Activated CD4-positive, alpha-beta T cell treated with anti-CD3 and anti-CD28 coated beads for 36 hours (primary cell): ENCODE measurements at regions not wholly inside any gene's neighbourhood (a gene's known extent, or its start where the extent isn't known, plus 50 kb on each side); places are given as distances from the start of the nearest gene placed in this dataset.

Experiments
- ATAC-seq: fragments of 200-7000 bp; cut with Tn5 transposase; one replicate; pipeline ENCODE4 v1.10.0; 2021; ENCODE audit warnings: mild to moderate bottlenecking, moderate library complexity
- CTCF ChIA-PET: fragments of 350-600 bp; sonication (Branson Sonifier 250); formaldehyde crosslinking; loops from one replicate; lab custom pipeline; 2021; ENCODE audit warnings: antibody characterized with exemption; lab: Charles Lee
- POLR2A ChIA-PET: fragments of 350-600 bp; sonication (Branson Sonifier 250); formaldehyde crosslinking; loops from one replicate; lab custom pipeline; 2021; ENCODE audit warnings: antibody characterized with exemption, inconsistent platforms; lab: Charles Lee
- DNase-seq: peaks from one replicate; pipeline ENCODE4 v3.0.0-alpha.2; 2020
- H3K27ac Mint-ChIP-seq: one replicate; pipeline ENCODE4 v1.8.0; 2021; ENCODE audit warnings: mixed read lengths
- H3K27me3 Mint-ChIP-seq: one replicate; pipeline ENCODE4 v1.8.0; 2021; ENCODE audit warnings: mixed read lengths
- H3K36me3 Mint-ChIP-seq: one replicate; pipeline ENCODE4 v1.8.0; 2021; ENCODE audit warnings: low read depth, mixed read lengths
- H3K4me1 Mint-ChIP-seq: one replicate; pipeline ENCODE4 v1.8.0; 2021; ENCODE audit warnings: mixed read lengths
- H3K4me3 Mint-ChIP-seq: one replicate; pipeline ENCODE4 v1.8.0; 2021; ENCODE audit warnings: mild to moderate bottlenecking, moderate library complexity, mixed read lengths
- H3K9me3 Mint-ChIP-seq: one replicate; pipeline ENCODE4 v1.8.0; 2021; ENCODE audit warnings: low read depth, mixed read lengths
- intact Hi-C, 2 experiments: fragments of 100-400 bp; cut with DNase I in 1 of 2; cut with micrococcal nuclease in 1 of 2; formaldehyde crosslinking; loops; one replicate each; pipeline versions ENCODE4 v1.14.2 to v1.15.1; 2022 to 2024; cut with DNase I, micrococcal nuclease

DNA sequence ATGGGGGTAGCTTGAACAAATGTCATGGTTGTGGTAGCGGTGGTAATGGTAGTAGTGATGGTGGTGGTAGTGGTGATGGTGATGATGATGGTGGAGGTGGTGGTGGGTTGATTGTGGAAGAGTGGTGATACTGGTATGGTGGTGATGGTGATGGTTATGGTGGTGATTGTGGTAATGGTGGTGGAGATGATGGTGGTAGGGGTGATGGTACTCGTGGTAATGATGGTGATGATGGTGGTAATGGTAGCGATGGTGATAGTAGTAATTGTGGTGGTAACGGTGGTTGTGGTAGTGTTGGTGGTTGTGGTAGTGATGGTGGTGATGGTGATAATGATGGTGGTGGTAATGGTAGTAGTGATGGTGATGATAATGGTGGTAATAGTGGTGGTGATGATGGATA is 65.7 kb upstream of the SDK1 start:
- POLR2A ChIA-PET, result no interaction called here
- Mint-ChIP-seq H3K36me3 (peaks cover 4% of the 10 kb centered on the region), H3K27ac (no peak overlapping the region), H3K4me1 (no peaks in the 10 kb centered on the region), H3K9me3 (peaks cover 15% of the 10 kb centered on the region), H3K27me3 (peaks cover 6% of the 10 kb centered on the region), H3K4me3 (no peak overlapping the region)
- no peak for DNase-seq
- no peak for ATAC-seq
- CTCF ChIA-PET, result no interaction called here
- intact Hi-C loops, result no loop called here

DNA sequence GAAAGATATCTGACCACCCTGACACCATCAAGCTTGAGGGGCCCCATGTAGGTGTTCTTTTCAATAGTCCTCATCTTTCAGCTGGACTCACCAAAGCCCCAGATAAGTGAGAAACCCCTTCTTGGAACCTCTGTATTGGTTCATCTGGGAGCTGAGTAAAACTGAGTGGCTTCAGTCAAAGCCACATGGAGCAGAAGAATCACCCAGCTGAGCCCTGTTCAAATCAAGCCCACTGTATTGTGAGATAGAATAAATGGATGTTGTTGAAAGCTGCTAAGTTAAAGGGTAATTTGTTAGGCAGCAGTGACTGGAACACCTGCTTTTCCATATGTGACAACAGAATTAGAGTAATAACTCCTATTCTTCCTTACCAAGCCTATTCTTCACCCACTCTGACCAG is 64.8 kb upstream of the SDK1 start:
- H3K9me3 Mint-ChIP-seq, result peaks cover 15% of the 10 kb centered on the region
- H3K27ac Mint-ChIP-seq, result no peak overlapping the region
- ChIA-PET CTCF (interaction anchor here (0.8 kb wide), 1 partner anchor 20 kb away, joined by 3 read pairs; no protein-coding TSS in a partner anchor), POLR2A (no interaction called here)
- H3K36me3 Mint-ChIP-seq, result peaks cover 4% of the 10 kb centered on the region
- ATAC-seq (no peak), DNase-seq (no peak)
- H3K4me3 Mint-ChIP-seq, result no peak overlapping the region
- H3K27me3 Mint-ChIP-seq, result peaks cover 6% of the 10 kb centered on the region
- no peaks in the 10 kb centered on the region for H3K4me1 Mint-ChIP-seq
- intact Hi-C loops, result no loop called here

DNA sequence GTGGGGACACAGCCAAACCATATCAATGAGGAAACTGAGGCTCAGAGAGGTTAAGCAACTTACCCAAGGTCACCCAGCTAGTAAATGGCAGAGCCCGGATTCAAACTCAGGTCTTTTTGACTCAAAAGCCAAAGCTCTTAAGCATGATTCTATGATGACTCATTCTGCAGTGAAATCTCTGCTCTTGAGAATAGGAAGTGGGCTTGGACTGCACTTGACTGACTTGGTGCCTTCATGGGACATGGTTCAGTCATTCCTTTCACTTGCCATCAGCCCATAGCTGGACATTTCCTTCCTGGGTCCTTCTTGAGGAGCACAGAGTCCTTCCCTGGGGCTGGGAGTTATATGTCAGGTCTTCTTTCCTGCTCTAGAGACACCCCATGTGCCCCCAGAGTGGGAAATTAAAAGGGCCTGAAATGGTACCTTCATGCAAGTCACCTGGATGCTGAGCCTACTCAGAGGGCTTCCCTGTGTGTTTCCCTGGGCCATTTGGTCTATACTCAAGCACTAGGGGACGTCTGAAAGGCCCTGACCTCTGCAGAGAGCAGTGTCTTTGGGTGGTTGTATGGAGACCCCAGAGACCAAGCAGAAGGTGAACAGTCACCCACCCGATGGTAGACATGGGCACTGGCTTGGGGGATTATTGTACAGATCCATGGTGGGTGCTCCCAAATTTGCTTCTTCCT is 62.4 kb upstream of the SDK1 start:
- ChIA-PET CTCF (no interaction called here), POLR2A (no interaction called here)
- Mint-ChIP-seq H3K4me3 (no peak overlapping the region), H3K9me3 (peaks cover 15% of the 10 kb centered on the region), H3K36me3 (peaks cover 4% of the 10 kb centered on the region), H3K27ac (no peak overlapping the region), H3K4me1 (no peaks in the 10 kb centered on the region), H3K27me3 (peaks cover 6% of the 10 kb centered on the region)
- DNase-seq, result no peak
- intact Hi-C loops, result no loop called here
- ATAC-seq, result no peak

DNA sequence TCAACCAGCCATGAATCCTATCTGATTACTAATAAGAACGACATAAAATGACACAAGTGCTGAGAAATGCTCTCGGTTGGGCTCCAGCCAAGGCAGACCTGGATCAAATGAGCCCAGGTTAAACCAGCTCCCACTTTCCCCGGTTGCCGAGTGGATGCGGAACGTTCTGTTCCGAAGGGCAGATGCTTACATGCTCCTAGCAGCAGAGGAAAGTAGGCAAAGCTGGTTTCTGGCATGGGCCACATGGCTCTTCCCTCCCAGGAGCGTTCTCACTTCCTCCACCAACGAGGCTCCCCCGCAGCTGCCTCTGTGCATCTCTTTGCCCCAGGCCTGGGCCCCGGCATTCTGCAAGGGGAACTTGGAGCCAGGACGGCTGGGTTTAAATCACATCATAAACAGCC is 61.8 kb upstream of the SDK1 start:
- ChIA-PET CTCF (no interaction called here), POLR2A (no interaction called here)
- Mint-ChIP-seq H3K4me1 (no peaks in the 10 kb centered on the region), H3K9me3 (peaks cover 15% of the 10 kb centered on the region), H3K27me3 (peaks cover 6% of the 10 kb centered on the region), H3K36me3 (peaks cover 4% of the 10 kb centered on the region), H3K27ac (no peak overlapping the region), H3K4me3 (no peak overlapping the region)
- DNase-seq (no peak), ATAC-seq (no peak)
- intact Hi-C loops, result no loop called here

DNA sequence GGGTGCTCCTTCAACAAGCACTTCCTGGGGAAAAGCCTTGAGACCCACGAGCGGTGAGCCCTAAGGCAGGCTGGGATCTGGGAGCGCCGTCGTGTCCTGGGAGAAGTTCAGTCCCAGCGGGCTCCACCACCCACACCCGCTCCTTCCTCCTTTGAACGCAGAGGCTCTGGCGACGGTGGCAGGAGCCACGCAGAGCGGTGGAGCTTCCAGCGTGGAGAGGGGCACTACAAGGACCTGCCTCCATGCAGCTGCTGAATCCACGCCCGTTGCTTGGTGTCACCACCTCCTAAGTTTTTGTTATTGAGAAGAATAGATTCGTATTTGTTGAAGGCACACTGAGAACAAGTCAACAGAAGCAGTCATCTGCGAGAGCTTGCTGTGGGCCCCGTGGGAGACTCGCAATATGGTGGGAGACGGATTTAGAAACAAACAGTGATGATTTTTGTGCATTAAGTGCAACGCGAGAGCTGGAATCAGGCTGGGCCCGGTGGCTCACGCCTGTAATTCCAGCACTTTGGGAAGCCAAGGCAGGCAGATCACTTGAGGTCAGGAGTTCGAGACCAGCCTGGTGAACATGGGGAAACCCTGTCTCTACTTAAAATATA is 60.1 kb upstream of the SDK1 start:
- POLR2A ChIA-PET, result no interaction called here
- no peaks in the 10 kb centered on the region for H3K27me3 Mint-ChIP-seq
- CTCF ChIA-PET, result no interaction called here

DNA sequence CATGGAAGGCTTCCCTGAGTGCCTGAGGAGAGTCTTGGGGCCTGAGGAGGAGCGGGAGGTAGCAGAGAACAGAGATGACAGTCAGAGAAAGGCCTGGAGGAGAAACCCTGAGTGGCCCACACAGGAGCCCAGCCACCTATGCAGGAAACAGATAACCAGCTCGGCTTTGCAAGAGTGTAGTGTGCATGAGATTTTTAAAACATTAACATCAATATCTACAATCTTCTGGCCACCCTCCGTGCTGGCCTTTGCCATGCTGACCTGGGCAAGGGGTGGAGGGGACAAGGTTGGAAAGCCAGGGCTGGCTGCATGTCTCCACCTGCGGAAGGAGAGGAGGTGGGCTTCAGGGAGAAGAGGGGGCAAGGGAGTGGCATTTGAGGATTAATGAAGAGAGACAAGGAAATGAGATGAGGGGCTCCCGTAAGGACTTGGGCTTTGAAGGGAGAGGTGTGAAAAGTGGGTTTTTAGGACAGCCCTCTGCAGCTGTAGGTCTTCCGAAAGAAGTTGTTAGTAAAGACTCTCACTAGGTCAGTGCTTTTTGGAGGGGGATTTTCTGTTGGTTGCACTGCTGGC is 59.3 kb upstream of the SDK1 start:
- DNase-seq (no peak), ATAC-seq (no peak)
- ChIA-PET CTCF (no interaction called here), POLR2A (no interaction called here)
- H3K36me3 Mint-ChIP-seq, result no peaks in the 10 kb centered on the region
- no peaks in the 10 kb centered on the region for H3K4me1 Mint-ChIP-seq
- H3K9me3 Mint-ChIP-seq, result peaks cover 5% of the 10 kb centered on the region
- H3K4me3 Mint-ChIP-seq, result no peak overlapping the region
- no peak overlapping the region for H3K27ac Mint-ChIP-seq
- H3K27me3 Mint-ChIP-seq, result no peaks in the 10 kb centered on the region
- intact Hi-C loops, result no loop called here

More for the DNA sequence above, 60.1 kb upstream of the SDK1 start:
- intact Hi-C loops, result no loop called here
- ATAC-seq, result no peak
- H3K27ac Mint-ChIP-seq, result no peak overlapping the region
- H3K4me3 Mint-ChIP-seq, result no peak overlapping the region
- H3K36me3 Mint-ChIP-seq, result no peaks in the 10 kb centered on the region
- H3K9me3 Mint-ChIP-seq, result peaks cover 7% of the 10 kb centered on the region
- no peaks in the 10 kb centered on the region for H3K4me1 Mint-ChIP-seq
- no peak for DNase-seq

DNA sequence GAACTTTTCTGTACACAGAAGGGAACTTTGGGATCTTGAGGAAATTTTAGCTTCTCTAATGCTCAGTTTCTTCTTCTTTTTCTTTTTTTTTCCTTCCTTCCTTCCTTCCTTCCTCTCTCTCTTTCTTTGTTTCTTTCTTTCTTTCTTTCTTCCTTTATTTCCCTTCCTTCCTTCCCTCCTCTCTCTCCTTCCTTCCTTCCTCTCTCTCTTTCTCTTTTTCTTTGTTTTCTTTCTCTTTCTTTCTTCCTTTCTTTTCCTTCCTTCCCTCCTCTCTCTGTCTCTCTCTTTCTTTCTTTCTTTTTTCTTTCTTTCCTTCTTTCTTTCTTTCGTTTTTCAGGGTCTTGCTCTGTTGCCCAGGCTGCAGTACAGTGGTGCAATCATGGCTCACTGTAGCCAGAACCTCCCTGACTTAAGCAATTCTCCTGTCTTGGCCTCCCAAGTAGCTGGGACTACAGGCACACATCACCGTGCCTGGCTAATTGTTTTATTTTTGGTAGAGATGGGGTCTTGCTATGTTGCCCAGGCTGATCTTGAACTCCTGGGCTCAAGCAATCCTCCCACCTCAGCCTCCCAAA is 58.6 kb upstream of the SDK1 start:
- intact Hi-C loops, result no loop called here
- no peaks in the 10 kb centered on the region for H3K4me1 Mint-ChIP-seq
- no peak overlapping the region for H3K4me3 Mint-ChIP-seq
- peaks cover 5% of the 10 kb centered on the region for H3K9me3 Mint-ChIP-seq
- ATAC-seq (no peak), DNase-seq (no peak)
- H3K27ac Mint-ChIP-seq, result no peak overlapping the region
- ChIA-PET CTCF (interaction anchor here (0.6 kb wide), 1 partner anchor 467 kb away, joined by 3 read pairs; no protein-coding TSS in a partner anchor), POLR2A (no interaction called here)
- H3K36me3 Mint-ChIP-seq, result no peaks in the 10 kb centered on the region
- no peaks in the 10 kb centered on the region for H3K27me3 Mint-ChIP-seq

DNA sequence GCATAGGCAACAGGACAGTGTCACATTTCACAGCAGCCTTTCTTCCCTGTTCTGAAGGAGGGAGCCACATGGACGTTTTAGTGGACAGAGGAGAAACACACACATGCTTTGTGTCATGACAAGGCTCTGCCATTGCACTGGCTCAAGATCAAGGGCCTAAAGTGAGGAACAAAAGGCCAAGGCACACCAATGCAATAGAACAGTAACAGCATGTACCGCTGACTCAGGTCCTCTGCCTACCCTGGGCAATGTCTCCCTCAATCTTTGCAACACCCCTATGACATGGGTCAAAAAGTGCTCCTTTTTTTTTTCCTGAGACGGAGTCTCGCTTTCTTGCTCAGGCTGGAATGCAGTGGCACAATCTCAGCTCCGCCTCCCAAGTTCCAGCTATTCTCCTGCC is 57.8 kb upstream of the SDK1 start:
- no peak for ATAC-seq
- H3K4me3 Mint-ChIP-seq, result no peak overlapping the region
- CTCF ChIA-PET, result no interaction called here
- POLR2A ChIA-PET, result no interaction called here
- H3K27me3 Mint-ChIP-seq, result no peaks in the 10 kb centered on the region
- H3K9me3 Mint-ChIP-seq, result peaks cover 5% of the 10 kb centered on the region
- H3K36me3 Mint-ChIP-seq, result no peaks in the 10 kb centered on the region
- intact Hi-C loops, result no loop called here
- DNase-seq, result no peak
- H3K4me1 Mint-ChIP-seq, result no peaks in the 10 kb centered on the region
- no peak overlapping the region for H3K27ac Mint-ChIP-seq

DNA sequence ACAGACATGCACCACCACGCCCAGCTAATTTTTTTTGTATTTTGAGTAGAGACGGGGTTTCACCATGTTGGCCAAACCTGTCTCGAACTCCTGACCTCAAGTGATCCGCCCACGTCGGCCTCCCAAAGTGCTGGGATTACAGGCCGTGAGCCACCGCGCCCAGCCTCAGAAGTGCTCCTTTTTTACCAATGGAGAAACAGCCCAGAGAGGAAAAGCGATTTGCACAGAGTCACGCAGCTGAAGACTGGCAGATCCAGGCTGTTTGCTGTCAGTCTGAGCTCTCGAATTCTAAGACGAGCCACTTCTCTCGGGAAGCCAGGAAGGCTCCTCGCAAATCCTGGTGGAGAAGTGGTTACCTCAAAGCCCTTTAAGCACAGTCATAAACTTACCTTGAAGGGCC is 57.4 kb upstream of the SDK1 start:
- POLR2A ChIA-PET, result no interaction called here
- H3K9me3 Mint-ChIP-seq, result peaks cover 5% of the 10 kb centered on the region
- no peak overlapping the region for H3K4me3 Mint-ChIP-seq
- CTCF ChIA-PET, result no interaction called here
- DNase-seq (no peak), ATAC-seq (no peak)
- intact Hi-C loops, result no loop called here
- H3K27me3 Mint-ChIP-seq, result no peaks in the 10 kb centered on the region
- no peaks in the 10 kb centered on the region for H3K36me3 Mint-ChIP-seq
- H3K27ac Mint-ChIP-seq, result no peak overlapping the region
- no peaks in the 10 kb centered on the region for H3K4me1 Mint-ChIP-seq

DNA sequence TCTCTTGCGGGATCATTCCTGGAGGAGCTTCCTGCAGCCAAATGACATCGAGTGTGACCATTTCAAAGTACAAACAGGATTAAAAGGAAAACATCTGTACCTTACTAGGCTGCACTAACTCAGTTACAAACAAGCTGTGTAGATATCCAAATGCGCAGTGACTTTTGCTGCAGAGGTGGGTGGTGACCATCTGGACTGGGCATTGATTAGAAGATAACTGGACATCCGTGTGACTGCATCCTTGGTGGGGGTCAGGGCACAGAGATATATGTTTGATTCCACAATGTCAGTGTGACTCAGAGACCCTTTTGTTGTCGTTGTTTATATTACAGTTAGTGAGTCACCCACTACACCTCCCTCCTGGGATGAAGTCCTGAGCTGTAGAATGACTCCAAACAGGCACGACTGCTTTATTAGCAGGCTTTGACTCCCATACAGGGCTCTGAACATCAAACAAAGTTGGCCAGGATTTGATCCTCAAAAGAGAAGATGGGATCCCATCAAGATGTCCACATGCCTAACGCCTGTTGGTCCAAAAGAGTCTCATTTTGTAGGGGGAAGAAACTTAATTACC is 56.7 kb upstream of the SDK1 start:
- Mint-ChIP-seq H3K27ac (no peak overlapping the region), H3K4me3 (no peak overlapping the region), H3K36me3 (no peaks in the 10 kb centered on the region), H3K9me3 (peaks cover 5% of the 10 kb centered on the region), H3K4me1 (no peaks in the 10 kb centered on the region), H3K27me3 (no peaks in the 10 kb centered on the region)
- no peak for DNase-seq
- ChIA-PET CTCF (interaction anchor here (0.8 kb wide), 1 partner anchor 15 kb away, joined by 3 read pairs; no protein-coding TSS in a partner anchor), POLR2A (no interaction called here)
- ATAC-seq, result no peak
- intact Hi-C loops, result no loop called here

DNA sequence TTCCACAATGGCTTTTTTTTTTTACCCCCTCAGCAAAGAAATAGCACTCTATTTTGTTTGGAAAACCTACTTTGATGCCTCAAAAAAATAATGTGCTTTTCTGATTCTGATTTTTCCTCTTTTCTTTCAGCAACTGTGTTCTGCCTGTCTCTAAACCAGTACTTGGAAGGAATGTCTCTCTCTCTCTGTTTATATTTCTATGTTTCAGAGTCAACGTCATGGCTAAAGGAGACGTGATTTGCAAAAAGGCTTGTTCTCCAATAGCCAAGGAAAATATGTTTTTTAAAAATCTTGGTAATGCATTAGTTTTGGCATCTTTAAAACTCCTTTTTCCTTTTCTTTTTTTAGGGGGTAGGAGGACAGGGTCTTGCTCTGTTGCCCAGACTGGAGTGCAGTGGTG is 56.0 kb upstream of the SDK1 start:
- intact Hi-C loops, result no loop called here
- CTCF ChIA-PET, result interaction anchor here (0.7 to 1.1 kb wide), 2 partner anchors 470 to 653 kb away, joined by 3 read pairs; no protein-coding TSS in a partner anchor
- H3K4me3 Mint-ChIP-seq, result no peak overlapping the region

More for the DNA sequence above, 56.0 kb upstream of the SDK1 start:
- peaks cover 5% of the 10 kb centered on the region for H3K9me3 Mint-ChIP-seq
- DNase-seq, result no peak
- H3K27ac Mint-ChIP-seq, result no peak overlapping the region
- H3K4me1 Mint-ChIP-seq, result no peaks in the 10 kb centered on the region
- POLR2A ChIA-PET, result no interaction called here
- H3K36me3 Mint-ChIP-seq, result no peaks in the 10 kb centered on the region
- no peak for ATAC-seq
- H3K27me3 Mint-ChIP-seq, result no peaks in the 10 kb centered on the region
